Testis (tissue), 2 donors: ENCODE measurements at regions not wholly inside any gene's neighbourhood (a gene's known extent, or its start where the extent isn't known, plus 50 kb on each side); places are given as distances from the start of the nearest gene placed in this dataset.
"Not testable (repeated sequence)": the region's sequence is repeated elsewhere in the genome, so short reads cannot be mapped to it uniquely, and the experiment has no call there.

ENCODE experiments used
- DNase-seq: peaks from one replicate; pipeline ENCODE4 v3.0.0-alpha.2; 2019
- H3K27ac ChIP-seq, 2 donors: fragments of 200-600 bp; sonication (generic); one replicate each; pipeline ENCODE4 v1.5.1; 2019
- H3K27me3 ChIP-seq: fragments of 200-600 bp; sonication (generic); one replicate; pipeline ENCODE4 v1.5.1; 2019
- H3K36me3 ChIP-seq: fragments of 200-600 bp; sonication (generic); one replicate; pipeline ENCODE4 v1.5.1; 2017; ENCODE audit warnings: low read depth; ENCODE audit errors: missing control alignments
- H3K4me1 ChIP-seq: fragments of 200-600 bp; sonication (generic); one replicate; pipeline ENCODE4 v1.5.1; 2019
- H3K4me3 ChIP-seq, 2 donors: fragments of 200-600 bp; sonication (generic); one replicate each; pipeline ENCODE4 v1.5.1; 2017 to 2019
- H3K9me3 ChIP-seq: fragments of 200-600 bp; sonication (generic); one replicate; pipeline ENCODE4 v1.5.1; 2017
- POLR2A ChIP-seq: fragments of 450-650 bp; IDR thresholded peaks from one replicate; pipeline ENCODE4 v1.6.1; 2017; ENCODE audit warnings: antibody characterized with exemption, mild to moderate bottlenecking, moderate library complexity
- WGBS, 2 donors: methylation state at CpG; one replicate each; pipeline ENCODE4 v1.1.5; 2018; 5-methylcytosine and 5-hydroxymethylcytosine counted together
- intact Hi-C: fragments of 100-400 bp; cut with DNase I; formaldehyde crosslinking; loops from one replicate; pipeline ENCODE4 v1.15.1; 2023; ENCODE audit warnings: low total_unique reads
- TF ChIP-seq, protein P1 (sequence below), 3 experiments: fragments of 450-650 bp in 2 of 3; fragments of 200-600 bp in 1 of 3; sonication (generic) in 1 of 3; IDR thresholded peaks; one replicate each; pipeline ENCODE4 v1.5.1; 2016 to 2019; ENCODE audit warnings: antibody characterized with exemption in 3 of 3, mild to moderate bottlenecking in 2 of 3, moderate library complexity in 1 of 3

DNA sequence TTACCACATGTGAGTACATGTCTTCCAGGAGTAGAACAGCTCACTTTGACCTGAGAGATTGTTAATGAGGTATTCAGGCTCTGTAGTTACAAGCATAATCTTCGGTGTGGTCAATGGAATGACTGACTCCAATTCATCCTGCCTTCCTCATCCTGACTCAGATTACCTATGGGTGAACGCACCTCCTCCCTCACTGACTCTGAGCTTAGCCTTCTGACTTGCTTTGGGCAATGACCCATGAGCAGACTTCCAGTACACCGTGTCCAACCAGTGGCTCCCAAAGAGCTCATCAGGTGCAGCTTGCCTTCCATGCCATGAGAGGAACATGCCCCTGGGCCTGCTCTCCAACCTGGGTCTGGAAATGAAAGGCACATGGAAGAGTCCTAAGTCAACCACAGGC is 361.0 kb upstream of the FRG1 start:
- 92 to 96% methylated on average over 3 of the region's 3 CpGs for WGBS, 2 donors
- H3K4me3 ChIP-seq, H3K27me3 ChIP-seq, H3K36me3 ChIP-seq, H3K27ac ChIP-seq, DNase-seq, H3K9me3 ChIP-seq, H3K4me1 ChIP-seq, intact Hi-C loops: not testable (repeated sequence)

DNA sequence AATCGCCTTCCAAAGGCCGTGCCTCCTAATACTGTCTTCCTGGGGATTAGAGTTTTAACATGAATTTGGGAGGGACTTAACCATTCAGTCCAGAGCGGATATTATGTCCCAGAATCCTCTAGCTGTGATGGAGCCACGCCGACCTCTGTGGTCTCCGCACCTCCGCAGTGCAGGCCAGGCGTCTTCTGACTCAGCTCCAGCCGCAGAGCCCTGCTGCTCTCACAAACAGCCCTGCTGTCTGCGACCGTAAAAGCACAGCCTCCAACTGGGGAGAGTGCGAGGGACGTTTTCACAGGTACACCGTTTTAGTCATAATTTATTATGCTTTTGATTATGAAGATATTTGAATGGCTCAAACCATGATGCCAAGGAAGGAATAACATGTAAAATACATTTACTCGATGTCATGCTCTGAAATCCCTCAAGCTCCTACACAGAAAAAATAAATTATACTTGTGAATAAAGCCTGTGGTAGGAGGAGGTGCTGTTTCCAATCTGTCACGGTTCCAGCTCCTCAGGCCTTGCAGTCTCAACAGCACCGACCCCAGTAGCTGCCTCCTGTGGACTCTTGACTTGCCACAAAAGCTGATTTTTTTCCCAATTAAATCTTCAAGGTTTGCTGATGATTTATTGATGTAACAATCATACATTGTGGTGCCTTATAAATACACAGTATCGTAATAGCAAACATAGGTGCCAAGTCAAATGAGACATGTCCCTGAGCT is 353.6 kb upstream of the FRG1 start:
- H3K27ac ChIP-seq, H3K9me3 ChIP-seq, intact Hi-C loops, DNase-seq, H3K27me3 ChIP-seq, H3K4me1 ChIP-seq, H3K36me3 ChIP-seq, H3K4me3 ChIP-seq: not testable (repeated sequence)
- WGBS, 2 donors: 86 to 88% methylated on average over 18 of the region's 18 CpGs

DNA sequence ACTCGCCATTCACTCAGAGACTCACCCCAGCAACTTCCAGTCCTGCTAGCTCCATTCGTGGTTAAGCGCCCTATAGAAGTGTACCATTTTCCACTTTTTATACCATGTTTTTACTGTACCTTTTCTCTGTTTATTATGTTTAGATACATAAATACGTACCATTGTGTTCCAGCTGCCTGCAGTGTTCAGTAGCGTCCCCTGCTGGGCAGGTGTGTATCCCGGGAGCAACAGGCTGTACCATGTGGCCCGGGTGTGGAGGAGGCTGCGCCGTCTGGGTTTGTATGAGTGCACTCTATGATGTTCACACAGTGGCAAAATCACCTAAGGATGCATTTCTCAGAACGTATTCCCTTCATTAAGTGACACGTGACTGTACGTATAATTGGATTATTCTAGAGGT is 351.5 kb upstream of the FRG1 start:
- H3K27ac ChIP-seq, H3K4me3 ChIP-seq, H3K36me3 ChIP-seq, H3K9me3 ChIP-seq, DNase-seq, intact Hi-C loops, H3K4me1 ChIP-seq, H3K27me3 ChIP-seq: not testable (repeated sequence)
- WGBS, 2 donors: 74 to 94% methylated on average over 8 to 12 of the region's 12 CpGs

DNA sequence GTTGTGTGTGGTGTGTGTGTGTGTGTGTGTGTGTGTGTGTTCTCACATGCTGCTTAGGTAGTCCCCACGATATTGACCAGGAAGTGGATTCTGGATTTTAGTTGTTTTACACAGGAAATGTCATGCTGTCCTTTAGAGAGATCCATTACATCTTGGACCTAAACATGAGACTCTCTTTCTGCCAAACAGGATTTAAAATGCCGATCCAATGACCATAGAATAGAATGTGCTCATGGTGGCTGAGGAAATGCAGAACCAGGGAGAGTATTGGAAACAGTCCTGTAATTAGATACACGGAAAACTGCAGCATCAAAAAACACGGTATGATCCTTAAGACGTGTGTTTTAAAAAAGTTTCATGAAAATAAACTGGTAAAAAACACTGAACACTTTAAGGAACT is 347.8 kb upstream of the FRG1 start:
- H3K4me1 ChIP-seq: no peaks in the 10 kb centered on the region
- no peak overlapping the region for H3K4me3 ChIP-seq
- no peaks in the 10 kb centered on the region for H3K27me3 ChIP-seq
- no peaks in the 10 kb centered on the region for H3K36me3 ChIP-seq
- TF ChIP-seq, protein P1, sequence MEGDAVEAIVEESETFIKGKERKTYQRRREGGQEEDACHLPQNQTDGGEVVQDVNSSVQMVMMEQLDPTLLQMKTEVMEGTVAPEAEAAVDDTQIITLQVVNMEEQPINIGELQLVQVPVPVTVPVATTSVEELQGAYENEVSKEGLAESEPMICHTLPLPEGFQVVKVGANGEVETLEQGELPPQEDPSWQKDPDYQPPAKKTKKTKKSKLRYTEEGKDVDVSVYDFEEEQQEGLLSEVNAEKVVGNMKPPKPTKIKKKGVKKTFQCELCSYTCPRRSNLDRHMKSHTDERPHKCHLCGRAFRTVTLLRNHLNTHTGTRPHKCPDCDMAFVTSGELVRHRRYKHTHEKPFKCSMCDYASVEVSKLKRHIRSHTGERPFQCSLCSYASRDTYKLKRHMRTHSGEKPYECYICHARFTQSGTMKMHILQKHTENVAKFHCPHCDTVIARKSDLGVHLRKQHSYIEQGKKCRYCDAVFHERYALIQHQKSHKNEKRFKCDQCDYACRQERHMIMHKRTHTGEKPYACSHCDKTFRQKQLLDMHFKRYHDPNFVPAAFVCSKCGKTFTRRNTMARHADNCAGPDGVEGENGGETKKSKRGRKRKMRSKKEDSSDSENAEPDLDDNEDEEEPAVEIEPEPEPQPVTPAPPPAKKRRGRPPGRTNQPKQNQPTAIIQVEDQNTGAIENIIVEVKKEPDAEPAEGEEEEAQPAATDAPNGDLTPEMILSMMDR (IDR thresholded peaks at IDR 0.05): no peak
- TF ChIP-seq POLR2A: no peak
- no peak overlapping the region for H3K27ac ChIP-seq
- H3K9me3 ChIP-seq: no peaks in the 10 kb centered on the region
- intact Hi-C loops: no loop called here
- DNase-seq: no peak
- WGBS, 2 donors: 58 to 65% methylated on average over 5 of the region's 5 CpGs

DNA sequence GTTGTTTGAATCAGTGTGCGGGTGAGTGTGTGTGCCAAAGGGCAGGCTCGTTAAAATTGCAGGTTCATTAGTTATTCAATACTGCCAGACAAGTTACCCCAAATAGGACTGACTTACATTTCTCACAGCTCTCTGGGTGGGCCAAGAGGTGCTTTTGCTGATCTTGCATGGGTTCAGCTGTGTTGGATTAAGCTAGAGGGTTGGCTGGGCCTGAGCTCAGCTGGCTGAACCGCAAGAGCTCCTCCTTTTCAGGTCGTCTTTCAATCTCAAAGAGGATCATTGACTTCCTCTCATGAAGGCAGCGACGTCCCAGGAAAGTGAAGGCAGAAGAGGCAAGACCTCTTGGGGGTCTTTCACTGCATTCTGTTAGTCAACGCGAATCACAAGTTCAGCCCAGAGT is 343.3 kb upstream of the FRG1 start:
- Histone ChIP-seq H3K9me3 (no peaks in the 10 kb centered on the region), H3K4me1 (no peaks in the 10 kb centered on the region), H3K27ac (no peak overlapping the region), H3K4me3 (no peak overlapping the region), H3K36me3 (no peaks in the 10 kb centered on the region), H3K27me3 (no peaks in the 10 kb centered on the region)
- no peak for DNase-seq
- intact Hi-C loops: no loop called here
- 81 to 92% methylated on average over 7 to 8 of the region's 8 CpGs for WGBS, 2 donors
- TF ChIP-seq POLR2A: no peak
- TF ChIP-seq, protein P1 (IDR thresholded peaks at IDR 0.05): no peak

DNA sequence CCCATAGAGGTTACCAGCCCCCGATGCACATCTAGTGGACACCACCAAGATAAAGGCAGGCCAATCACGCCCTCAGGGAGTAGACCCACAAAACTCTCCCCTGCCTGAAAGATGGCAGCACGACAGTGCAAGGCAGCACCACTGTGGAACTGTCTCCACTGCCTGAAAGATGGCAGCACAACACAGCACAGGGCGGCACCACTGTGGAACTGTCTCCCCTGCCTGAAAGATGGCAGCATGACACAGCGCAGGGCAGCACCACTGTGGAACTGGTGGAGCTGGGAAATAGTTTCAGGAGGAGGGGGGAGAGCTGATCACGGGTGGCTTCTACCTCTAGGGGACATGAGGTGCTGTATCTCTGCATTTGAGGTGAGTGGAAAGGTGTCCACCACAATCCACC is 340.4 kb upstream of the FRG1 start:
- 95 to 100% methylated on average over 1 to 6 of the region's 6 CpGs for WGBS, 2 donors
- Histone ChIP-seq H3K36me3 (no peaks in the 10 kb centered on the region), H3K4me1 (no peaks in the 10 kb centered on the region), H3K27ac (no peak overlapping the region), H3K27me3 (no peaks in the 10 kb centered on the region), H3K9me3 (no peaks in the 10 kb centered on the region), H3K4me3 (no peak overlapping the region)
- intact Hi-C loops: no loop called here
- no peak for TF ChIP-seq POLR2A
- TF ChIP-seq, protein P1 (IDR thresholded peaks at IDR 0.05): no peak
- DNase-seq: no peak
